ENCODE measurements at regions not wholly inside any gene's neighbourhood (a gene's known extent, or its start where the extent isn't known, plus 50 kb on each side); places are given as distances from the start of the nearest gene placed in this dataset.

GRCh38 chr13:22143671-22144070 lies 472.8 kb downstream of the FGF9 start:
- H3K4me3 Mint-ChIP-seq: no peak overlapping the region
- H3K36me3 Mint-ChIP-seq (ENCODE audit: low read depth): no peaks in the 10 kb centered on the region
- H3K4me1 Mint-ChIP-seq: no peaks in the 10 kb centered on the region
- Histone ChIP-seq H3K27ac (ENCODE audit: low read depth) (no peak overlapping the region), H4K20me1 (replicated peaks; ENCODE audit: insufficient read depth) (no peaks in the 10 kb centered on the region), H2AFZ (no peak overlapping the region), H3K9me2 (ENCODE audit: insufficient read depth) (peaks cover 4% of the 10 kb centered on the region), H3K36me3 (ENCODE audit: insufficient read depth) (no peaks in the 10 kb centered on the region), H3K79me2 (replicated peaks; ENCODE audit: insufficient read depth) (0 out of 2 replicates have a peak, but pooled peaks cover 6% of the 10 kb centered on the region), H3K4me2 (no peak overlapping the region), H3F3A (replicated peaks; ENCODE audit: low read depth) (no peaks in the 10 kb centered on the region), H3K27me3 (ENCODE audit: insufficient read depth) (no peaks in the 10 kb centered on the region), H3K4me3 (no peak overlapping the region), H3K4me1 (ENCODE audit: insufficient read depth) (no peaks in the 10 kb centered on the region)
- no peaks in the 10 kb centered on the region for H3K9me3 Mint-ChIP-seq
- DNase-seq (ENCODE audit: low spot score) (no peak), ATAC-seq (no peak)
- H3K27me3 Mint-ChIP-seq (ENCODE audit: insufficient read depth, low read depth, poor library complexity): peaks cover 5% of the 10 kb centered on the region
- TF ChIP-seq NANOG (IDR thresholded peaks at IDR 0.05; ENCODE audit: borderline replicate concordance): no peak
- TF ChIP-seq JUNB (IDR thresholded peaks at IDR 0.05; ENCODE audit: unreplicated experiment): no peak
- TF ChIP-seq STAT1 (IDR thresholded peaks at IDR 0.05; ENCODE audit: unreplicated experiment): no peak
- no peak for TF ChIP-seq ZNF462 (CRISPR knock-in tag; IDR thresholded peaks at IDR 0.05)
- no peak for TF ChIP-seq CREB1 (CRISPR knock-in tag; IDR thresholded peaks at IDR 0.05; ENCODE audit: low read depth)
- no peak for TF ChIP-seq ETS1 (IDR thresholded peaks at IDR 0.05)
- TF ChIP-seq ZNF114 (CRISPR knock-in tag; IDR thresholded peaks at IDR 0.05): no peak
- TF ChIP-seq EZH2 (IDR thresholded peaks at IDR 0.05; ENCODE audit: low read depth, unreplicated experiment): no peak
- no peak for TF ChIP-seq ZNF331 (CRISPR knock-in tag; IDR thresholded peaks at IDR 0.05; ENCODE audit: low read depth)
- no peak for TF ChIP-seq EZH2phosphoT487 (IDR thresholded peaks at IDR 0.05; ENCODE audit: unreplicated experiment)
- TF ChIP-seq CTCF (conservative IDR thresholded peaks at IDR 0.05; ENCODE audit: low read depth in 2 of 2): no peak
- TF ChIP-seq REST (IDR thresholded peaks at IDR 0.05; ENCODE audit: unreplicated experiment): no peak
- H3K27ac Mint-ChIP-seq: no peak overlapping the region

Data from GM23338 (cell line).